ENCODE measurements at regions not wholly inside any gene's neighbourhood (a gene's known extent, or its start where the extent isn't known, plus 50 kb on each side); places are given as distances from the start of the nearest gene placed in this dataset.

GRCh38 chr13:71017607-71018006 lies 849.4 kb downstream of the DACH1 start:
- H3K27ac ChIP-seq (ENCODE audit: poor library complexity, severe bottlenecking): no peak overlapping the region
- peaks cover 3% of the 10 kb centered on the region for H3K27me3 ChIP-seq (ENCODE audit: insufficient read depth, poor library complexity, severe bottlenecking)
- no peaks in the 10 kb centered on the region for H3K4me1 ChIP-seq (ENCODE audit: insufficient read depth, poor library complexity, severe bottlenecking)
- ATAC-seq (ENCODE audit: low read depth) (no peak), DNase-seq (ENCODE audit: low spot score) (no peak)
- TF ChIP-seq CTCF (IDR thresholded peaks at IDR 0.05; ENCODE audit: poor library complexity, severe bottlenecking): no peak
- H3K9me3 ChIP-seq (ENCODE audit: severe bottlenecking): no peaks in the 10 kb centered on the region
- H3K4me3 ChIP-seq (ENCODE audit: severe bottlenecking): no peak overlapping the region
- no peaks in the 10 kb centered on the region for H3K36me3 ChIP-seq (ENCODE audit: low read depth)

- Histone ChIP-seq H3K36me3 (ENCODE audit: low read depth) (no peaks in the 10 kb centered on the region), H3K4me1 (ENCODE audit: insufficient read depth, poor library complexity, severe bottlenecking) (no peaks in the 10 kb centered on the region), H3K9me3 (ENCODE audit: severe bottlenecking) (no peaks in the 10 kb centered on the region), H3K27ac (ENCODE audit: poor library complexity, severe bottlenecking) (no peak overlapping the region), H3K4me3 (ENCODE audit: severe bottlenecking) (no peak overlapping the region), H3K27me3 (ENCODE audit: insufficient read depth, poor library complexity, severe bottlenecking) (peaks cover 3% of the 10 kb centered on the region)
- TF ChIP-seq CTCF (IDR thresholded peaks at IDR 0.05; ENCODE audit: poor library complexity, severe bottlenecking): no peak
- no peak for ATAC-seq (ENCODE audit: low read depth)
- DNase-seq (ENCODE audit: low spot score): no peak
Observed at GRCh38 chr13:71015516-71015915, 851.5 kb downstream of the DACH1 start.

GRCh38 chr13:71015021-71015420 lies 852.0 kb downstream of the DACH1 start:
- no peaks in the 10 kb centered on the region for H3K9me3 ChIP-seq (ENCODE audit: severe bottlenecking)
- DNase-seq (ENCODE audit: low spot score) (no peak), ATAC-seq (ENCODE audit: low read depth) (no peak)
- no peaks in the 10 kb centered on the region for H3K27me3 ChIP-seq (ENCODE audit: insufficient read depth, poor library complexity, severe bottlenecking)
- no peak overlapping the region for H3K4me3 ChIP-seq (ENCODE audit: severe bottlenecking)
- no peaks in the 10 kb centered on the region for H3K4me1 ChIP-seq (ENCODE audit: insufficient read depth, poor library complexity, severe bottlenecking)
- no peak overlapping the region for H3K27ac ChIP-seq (ENCODE audit: poor library complexity, severe bottlenecking)
- TF ChIP-seq CTCF (IDR thresholded peaks at IDR 0.05; ENCODE audit: poor library complexity, severe bottlenecking): no peak
- H3K36me3 ChIP-seq (ENCODE audit: low read depth): no peaks in the 10 kb centered on the region

- no peak for DNase-seq (ENCODE audit: low spot score)
- Histone ChIP-seq H3K27ac (ENCODE audit: poor library complexity, severe bottlenecking) (no peak overlapping the region), H3K9me3 (ENCODE audit: severe bottlenecking) (no peaks in the 10 kb centered on the region), H3K4me3 (ENCODE audit: severe bottlenecking) (no peak overlapping the region), H3K36me3 (ENCODE audit: low read depth) (no peaks in the 10 kb centered on the region), H3K4me1 (ENCODE audit: insufficient read depth, poor library complexity, severe bottlenecking) (no peaks in the 10 kb centered on the region), H3K27me3 (ENCODE audit: insufficient read depth, poor library complexity, severe bottlenecking) (no peaks in the 10 kb centered on the region)
- ATAC-seq (ENCODE audit: low read depth): no peak
- TF ChIP-seq CTCF (IDR thresholded peaks at IDR 0.05; ENCODE audit: poor library complexity, severe bottlenecking): no peak
Observed at GRCh38 chr13:71005919-71006318, 861.1 kb downstream of the DACH1 start.

GRCh38 chr13:70995338-70995737 lies 871.7 kb downstream of the DACH1 start:
- H3K4me3 ChIP-seq (ENCODE audit: severe bottlenecking): no peak overlapping the region
- H3K36me3 ChIP-seq (ENCODE audit: low read depth): no peaks in the 10 kb centered on the region
- H3K27ac ChIP-seq (ENCODE audit: poor library complexity, severe bottlenecking): no peak overlapping the region
- H3K9me3 ChIP-seq (ENCODE audit: severe bottlenecking): no peaks in the 10 kb centered on the region
- no peaks in the 10 kb centered on the region for H3K4me1 ChIP-seq (ENCODE audit: insufficient read depth, poor library complexity, severe bottlenecking)
- DNase-seq (ENCODE audit: low spot score) (no peak), ATAC-seq (ENCODE audit: low read depth) (no peak)
- TF ChIP-seq CTCF (IDR thresholded peaks at IDR 0.05; ENCODE audit: poor library complexity, severe bottlenecking): no peak
- peaks cover 4% of the 10 kb centered on the region for H3K27me3 ChIP-seq (ENCODE audit: insufficient read depth, poor library complexity, severe bottlenecking)
